22Rv1 (cell line): ENCODE measurements at regions not wholly inside any gene's neighbourhood (a gene's known extent, or its start where the extent isn't known, plus 50 kb on each side); places are given as distances from the start of the nearest gene placed in this dataset.
"Not testable (repeated sequence)": the region's sequence is repeated elsewhere in the genome, so short reads cannot be mapped to it uniquely, and the experiment has no call there.

Experiments
- H3K27ac ChIP-seq: fragments of 450-650 bp; 2 replicates; pipeline ENCODE4 v1.5.1; 2017
- ZFX ChIP-seq: fragments of 450-650 bp; IDR thresholded peaks from 2 replicates; pipeline ENCODE4 v1.6.1; 2017; ENCODE audit warnings: antibody characterized with exemption, borderline replicate concordance
- TF ChIP-seq, protein P1 (sequence below): fragments of 450-650 bp; IDR thresholded peaks from 2 replicates; pipeline ENCODE4 v1.5.1; 2017; ENCODE audit warnings: mild to moderate bottlenecking

DNA sequence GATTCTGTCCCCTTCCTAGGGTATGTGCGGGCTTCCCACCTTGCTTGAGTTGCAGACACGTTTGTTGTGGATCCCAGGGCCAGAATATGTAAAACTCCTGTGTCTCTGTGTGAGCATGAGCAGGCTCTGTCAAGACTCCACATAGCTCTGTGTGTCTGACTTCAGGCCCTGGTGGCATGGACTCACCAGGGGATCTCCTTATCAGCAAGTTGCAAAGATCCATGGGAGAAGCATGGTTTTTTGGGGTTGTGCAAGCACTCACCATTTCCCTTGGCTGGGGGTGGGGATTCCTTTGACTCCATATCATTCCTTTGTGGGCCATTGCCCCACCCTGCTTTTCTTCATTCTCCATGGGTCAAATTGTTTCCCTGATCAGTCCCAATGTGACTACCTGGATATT lies 205.6 kb downstream of the TUSC1 start:
- TF ChIP-seq ZFX: no peak
- TF ChIP-seq, protein P1, sequence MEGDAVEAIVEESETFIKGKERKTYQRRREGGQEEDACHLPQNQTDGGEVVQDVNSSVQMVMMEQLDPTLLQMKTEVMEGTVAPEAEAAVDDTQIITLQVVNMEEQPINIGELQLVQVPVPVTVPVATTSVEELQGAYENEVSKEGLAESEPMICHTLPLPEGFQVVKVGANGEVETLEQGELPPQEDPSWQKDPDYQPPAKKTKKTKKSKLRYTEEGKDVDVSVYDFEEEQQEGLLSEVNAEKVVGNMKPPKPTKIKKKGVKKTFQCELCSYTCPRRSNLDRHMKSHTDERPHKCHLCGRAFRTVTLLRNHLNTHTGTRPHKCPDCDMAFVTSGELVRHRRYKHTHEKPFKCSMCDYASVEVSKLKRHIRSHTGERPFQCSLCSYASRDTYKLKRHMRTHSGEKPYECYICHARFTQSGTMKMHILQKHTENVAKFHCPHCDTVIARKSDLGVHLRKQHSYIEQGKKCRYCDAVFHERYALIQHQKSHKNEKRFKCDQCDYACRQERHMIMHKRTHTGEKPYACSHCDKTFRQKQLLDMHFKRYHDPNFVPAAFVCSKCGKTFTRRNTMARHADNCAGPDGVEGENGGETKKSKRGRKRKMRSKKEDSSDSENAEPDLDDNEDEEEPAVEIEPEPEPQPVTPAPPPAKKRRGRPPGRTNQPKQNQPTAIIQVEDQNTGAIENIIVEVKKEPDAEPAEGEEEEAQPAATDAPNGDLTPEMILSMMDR: no peak
- H3K27ac ChIP-seq: no peak overlapping the region

DNA sequence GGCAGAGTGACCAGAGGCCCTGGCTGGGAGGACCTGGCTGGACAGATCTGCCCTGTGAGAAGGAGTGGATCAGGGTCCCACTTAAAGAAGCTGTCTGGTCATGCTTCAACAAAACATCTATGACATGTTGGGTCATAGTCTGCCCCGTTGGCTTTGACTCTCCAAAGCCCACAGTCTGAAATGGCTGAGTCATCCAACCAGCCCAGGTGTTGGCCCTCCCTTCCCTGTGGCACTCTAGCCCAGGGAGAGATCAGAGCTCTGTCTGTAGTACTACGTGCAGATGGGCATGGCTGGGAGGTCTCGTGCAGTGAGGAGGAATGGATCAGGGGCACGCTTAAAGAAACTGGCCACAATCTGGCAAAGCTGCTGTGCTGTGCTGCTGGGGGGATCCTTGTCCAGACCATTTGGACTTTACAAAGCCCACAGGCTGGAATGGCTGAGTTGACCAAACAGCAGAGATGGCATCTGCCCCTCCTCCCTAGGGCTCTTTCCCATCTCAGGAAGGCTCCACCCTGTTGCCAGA lies 206.1 kb downstream of the TUSC1 start:
- no peak for TF ChIP-seq ZFX
- TF ChIP-seq, protein P1: no peak
- no peak overlapping the region for H3K27ac ChIP-seq

GRCh38 chr9:25461416-25461815 lies 216.8 kb downstream of the TUSC1 start:
- TF ChIP-seq, protein P1: no peak
- no peak for TF ChIP-seq ZFX
- H3K27ac ChIP-seq: no peak overlapping the region

- TF ChIP-seq, protein P1: no peak
- no peak for TF ChIP-seq ZFX
- H3K27ac ChIP-seq: no peak overlapping the region
Measured at GRCh38 chr9:25453875-25454274, 224.4 kb downstream of the TUSC1 start.

- H3K27ac ChIP-seq: no peak overlapping the region
- TF ChIP-seq, protein P1: no peak
- no peak for TF ChIP-seq ZFX
Measured at GRCh38 chr9:25449503-25449902, 228.7 kb downstream of the TUSC1 start.

DNA sequence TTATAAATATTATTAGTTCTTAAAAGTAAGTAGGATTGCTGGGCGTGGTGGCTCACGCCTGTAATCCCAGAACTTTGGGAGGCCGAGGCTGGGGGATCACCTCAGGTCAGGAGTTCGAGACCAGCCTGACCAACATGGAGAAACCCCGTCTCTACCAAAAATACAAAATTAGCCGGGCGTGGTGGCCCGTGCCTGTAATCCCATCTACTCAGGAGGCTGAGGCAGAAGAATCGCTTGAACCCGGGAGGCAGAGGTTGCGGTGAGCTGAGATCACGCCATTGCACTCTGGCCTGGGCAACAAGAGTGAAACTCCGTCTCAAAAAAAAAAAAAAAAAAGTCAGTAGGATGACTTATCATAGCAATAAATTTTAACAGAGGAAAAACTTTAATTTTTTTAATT lies 232.5 kb downstream of the TUSC1 start:
- H3K27ac ChIP-seq: not testable (repeated sequence)

GRCh38 chr9:25442526-25442925 lies 235.7 kb downstream of the TUSC1 start:
- no peak for TF ChIP-seq ZFX
- TF ChIP-seq, protein P1: no peak
- no peak overlapping the region for H3K27ac ChIP-seq

- H3K27ac ChIP-seq: no peak overlapping the region
- no peak for TF ChIP-seq ZFX
- TF ChIP-seq, protein P1: no peak
Measured at GRCh38 chr9:25427898-25428297, 250.3 kb downstream of the TUSC1 start.
